Stimulated activated CD4-positive, alpha-beta T cell treated with anti-CD3 and anti-CD28 coated beads, Interleukin-2, amount 100 ng/mL, for 24 hours (primary cell): ENCODE measurements at regions not wholly inside any gene's neighbourhood (a gene's known extent, or its start where the extent isn't known, plus 50 kb on each side); places are given as distances from the start of the nearest gene placed in this dataset.

Experiments
- DNase-seq, 2 donors: peaks; one replicate each; pipeline ENCODE4 v3.0.0-alpha.2; 2020

DNA sequence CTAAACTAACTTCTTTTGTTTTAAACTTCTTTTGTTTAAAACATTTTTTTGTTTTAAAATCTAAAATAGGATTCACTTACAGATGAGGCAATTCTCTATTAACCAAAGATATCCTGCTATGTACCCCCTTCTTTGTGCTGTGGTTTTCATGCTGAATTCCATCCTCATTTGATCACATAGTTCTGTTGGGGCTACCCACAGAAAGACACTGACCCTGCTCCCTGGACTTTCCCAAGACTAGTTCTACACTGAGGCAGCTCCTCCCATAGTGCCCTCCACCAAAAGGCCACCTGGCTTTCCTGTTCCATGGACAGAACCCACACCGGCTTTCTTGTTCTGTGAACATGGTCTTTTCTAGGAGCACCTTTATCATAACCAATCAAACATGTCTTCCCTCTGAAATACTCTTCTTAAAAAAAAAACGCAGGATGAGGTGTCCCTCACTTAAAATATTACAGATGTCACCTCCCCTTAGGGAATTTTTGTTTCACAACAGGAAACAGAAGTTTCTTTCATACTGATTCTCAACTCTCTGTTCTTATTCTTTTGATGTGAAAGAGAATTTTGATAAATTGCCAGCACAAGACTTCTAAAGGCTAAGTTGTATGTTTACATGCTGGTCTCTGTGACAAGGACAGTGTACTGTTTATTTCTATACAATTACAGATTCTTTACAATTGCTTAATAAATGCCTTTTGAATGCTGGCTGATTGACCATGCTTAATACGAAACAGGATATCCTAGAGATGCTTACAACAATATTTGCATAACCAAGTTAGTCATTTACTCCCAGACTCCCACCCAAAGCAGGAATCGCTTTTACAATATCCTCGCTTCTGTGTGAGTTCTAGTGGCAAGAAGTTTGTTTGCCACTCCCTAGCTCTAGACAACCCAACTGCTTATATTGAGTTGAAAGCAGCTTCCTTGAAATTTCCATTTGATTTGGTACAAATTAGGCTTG lies 300.4 kb downstream of the DTWD2 start:
- DNase-seq, result no peak

DNA sequence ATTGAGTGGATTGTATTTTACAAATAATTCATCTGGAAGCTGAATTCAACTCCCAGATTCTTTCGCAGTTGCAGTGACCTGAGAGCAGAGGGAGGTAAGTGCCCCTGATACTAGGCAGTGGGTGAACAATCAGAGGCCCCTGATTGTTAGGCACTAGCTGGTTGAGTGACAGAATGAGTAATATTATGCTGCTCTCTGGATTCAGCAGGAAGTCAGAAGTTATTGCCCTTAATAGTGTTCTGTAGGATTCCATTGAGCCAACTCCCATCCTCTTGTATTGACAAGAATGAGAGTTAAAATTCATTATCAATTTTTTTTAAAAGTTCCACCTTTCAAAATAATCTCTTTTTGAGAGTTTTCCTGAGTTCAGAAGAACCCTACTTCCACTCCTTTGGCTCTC lies 301.2 kb downstream of the DTWD2 start:
- DNase-seq, result no peak

DNA sequence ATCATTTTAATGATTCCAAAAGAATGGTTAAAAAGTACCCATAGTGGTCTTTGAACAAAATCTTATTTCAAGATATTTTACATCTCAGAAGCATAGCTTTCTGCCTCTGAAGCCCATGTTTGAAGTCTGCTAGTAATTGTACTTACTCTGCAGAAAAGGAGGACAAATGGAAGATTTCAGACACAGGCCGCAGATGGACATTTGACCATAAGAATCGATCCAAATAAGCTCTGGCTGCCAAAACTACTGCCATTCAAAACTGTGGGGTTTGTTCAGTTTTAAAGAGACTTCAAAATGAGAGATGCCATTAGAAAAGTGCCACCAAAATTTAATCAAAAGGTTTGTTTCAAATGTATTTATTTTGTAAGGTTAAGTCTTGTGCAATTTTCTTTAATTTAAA lies 306.7 kb downstream of the DTWD2 start:
- DNase-seq, result no peak

DNA sequence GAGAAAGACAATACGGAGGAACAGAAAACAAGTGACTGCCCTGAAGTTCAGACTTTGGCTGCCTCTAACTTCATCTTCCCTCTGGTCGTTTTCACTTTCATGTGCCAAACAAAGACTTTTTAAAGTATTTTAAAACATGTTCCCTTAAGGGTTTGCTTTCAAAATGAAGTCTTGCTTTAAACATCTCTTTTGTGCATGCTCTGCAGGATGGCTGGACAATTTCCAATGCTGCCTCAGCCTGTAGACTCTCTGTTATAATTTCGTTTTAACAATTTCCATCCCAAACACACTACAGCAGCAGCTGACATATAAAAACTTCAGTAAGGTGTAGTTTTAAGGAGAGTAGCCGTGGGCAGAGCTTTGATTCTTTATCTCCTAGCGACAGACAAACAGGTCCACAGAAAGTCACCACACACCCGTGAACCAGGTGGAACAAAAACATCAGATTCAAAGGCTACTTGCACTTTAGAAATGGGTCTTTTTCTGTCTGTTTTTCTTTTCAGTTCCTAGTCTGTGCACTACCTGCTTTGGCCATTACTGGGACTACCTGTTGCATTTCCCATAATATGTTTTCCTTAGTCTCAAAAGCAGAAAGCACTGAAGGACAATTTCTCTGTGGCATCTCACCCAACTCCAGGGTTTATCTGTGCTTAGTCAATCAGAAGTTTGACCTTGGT lies 308.9 kb downstream of the DTWD2 start:
- no peak for DNase-seq

DNA sequence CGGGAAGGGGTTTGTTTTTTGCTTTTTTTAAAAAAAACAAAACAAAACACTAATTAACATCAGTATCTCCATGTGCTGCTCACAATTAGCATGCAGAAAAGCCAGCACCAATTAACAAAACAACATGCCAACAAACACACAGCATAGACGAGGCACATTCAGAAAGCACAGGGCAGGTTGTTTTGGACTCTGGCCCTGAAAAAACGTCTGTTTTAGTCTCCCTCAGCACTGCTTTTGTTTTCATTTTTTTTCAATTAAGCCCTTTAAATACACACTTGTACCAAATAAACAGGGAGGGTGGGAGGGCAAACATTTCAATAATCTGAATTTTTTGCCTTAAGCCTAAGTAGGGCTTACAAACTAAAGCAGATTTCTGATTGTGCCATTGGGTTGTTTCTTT lies 309.6 kb downstream of the DTWD2 start:
- DNase-seq, result no peak

DNA sequence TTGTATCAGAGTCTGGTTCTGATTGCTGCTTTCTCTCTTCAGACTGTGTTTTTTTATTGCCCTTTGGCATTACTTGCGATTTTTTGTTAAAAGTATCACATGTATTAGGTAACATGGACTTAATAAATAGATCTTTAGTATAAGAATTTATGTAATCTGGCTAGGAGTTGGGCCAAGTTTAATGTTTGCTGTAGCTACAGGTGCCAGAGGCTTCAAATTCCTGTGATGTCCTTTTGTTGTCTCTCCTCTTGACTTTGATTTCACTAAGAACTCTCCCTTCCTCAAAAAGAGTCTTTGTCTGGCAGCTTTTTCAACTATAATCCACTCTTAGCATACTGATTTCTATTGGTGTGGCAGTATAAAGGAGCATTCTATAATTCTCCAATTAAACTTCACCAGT lies 313.1 kb downstream of the DTWD2 start:
- DNase-seq, result no peak

DNA sequence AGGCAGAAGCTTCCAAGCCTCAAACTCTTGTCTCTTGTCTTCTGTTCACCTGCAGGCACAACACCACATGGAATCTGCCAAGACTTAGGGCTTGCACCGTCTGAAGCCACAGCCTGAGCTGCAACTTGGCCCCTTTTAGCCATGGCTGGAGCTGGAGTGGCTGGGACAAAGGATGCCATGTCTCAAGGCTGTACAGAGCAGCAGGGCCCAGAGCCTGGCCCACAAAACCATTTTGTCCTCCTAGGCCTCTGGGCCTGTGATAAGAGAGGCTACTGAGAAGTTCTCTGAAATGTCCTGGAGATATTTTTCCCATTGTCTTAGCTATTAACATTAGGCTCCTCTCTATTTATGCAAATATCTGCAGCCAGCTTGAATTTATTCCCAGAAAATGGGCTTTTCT lies 330.8 kb downstream of the DTWD2 start:
- no peak for DNase-seq

DNA sequence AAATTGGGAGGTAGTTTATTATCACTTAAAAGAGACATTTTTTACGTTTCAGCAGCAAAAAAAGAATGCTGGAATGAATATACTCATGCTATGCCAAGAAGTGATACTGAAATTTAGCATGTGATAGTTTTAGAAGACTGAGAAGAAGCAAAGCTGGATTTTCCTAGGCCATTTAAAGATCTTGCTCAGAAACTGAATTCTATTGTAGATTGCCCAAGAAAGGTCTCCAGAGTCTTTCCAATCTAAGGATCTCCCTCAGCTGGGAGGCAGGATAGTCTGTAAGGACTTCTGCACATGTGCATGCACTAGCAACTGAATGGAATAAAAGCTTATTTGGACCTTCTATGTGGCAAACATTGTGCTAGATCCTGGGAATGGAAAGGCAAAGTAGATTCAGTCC lies 334.5 kb downstream of the DTWD2 start:
- DNase-seq, result no peak

DNA sequence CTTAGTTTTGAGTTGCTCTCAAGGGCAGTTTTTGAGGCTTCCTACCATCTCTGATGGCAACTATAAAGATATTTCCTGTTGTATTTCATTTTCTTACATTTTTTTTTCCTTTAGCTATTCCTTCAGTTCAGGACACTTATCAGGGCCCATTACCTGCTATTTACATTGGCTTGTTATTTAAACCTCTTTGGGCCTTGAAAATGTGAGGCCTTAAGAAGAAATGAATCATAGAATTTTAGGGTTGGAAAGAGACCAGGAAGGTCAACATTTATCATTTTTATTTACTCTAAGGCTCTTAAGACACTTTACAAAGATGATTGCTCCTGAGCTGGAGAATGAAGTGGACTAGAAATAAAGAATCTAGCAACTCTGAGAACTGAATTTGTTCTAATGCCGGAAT lies 335.2 kb downstream of the DTWD2 start:
- no peak for DNase-seq

DNA sequence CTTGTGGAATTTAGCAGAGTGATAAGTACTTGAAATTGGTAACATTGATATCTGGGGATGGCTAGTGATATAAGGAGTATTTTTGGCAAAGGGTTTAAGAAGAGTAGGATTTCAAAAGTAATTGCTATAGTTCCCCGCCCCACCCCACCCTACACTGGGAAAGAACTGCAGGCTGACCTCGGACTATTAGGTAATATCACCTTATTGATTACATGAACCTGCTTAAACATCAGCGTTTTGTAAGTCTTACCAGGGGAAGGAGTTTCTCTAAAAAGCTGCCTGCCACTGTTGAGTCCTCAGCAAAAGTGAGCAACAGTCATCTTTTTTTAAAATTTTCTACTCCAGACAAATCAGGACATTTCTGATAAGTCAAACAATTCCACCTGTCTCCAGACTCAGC lies 337.3 kb downstream of the DTWD2 start:
- no peak for DNase-seq

DNA sequence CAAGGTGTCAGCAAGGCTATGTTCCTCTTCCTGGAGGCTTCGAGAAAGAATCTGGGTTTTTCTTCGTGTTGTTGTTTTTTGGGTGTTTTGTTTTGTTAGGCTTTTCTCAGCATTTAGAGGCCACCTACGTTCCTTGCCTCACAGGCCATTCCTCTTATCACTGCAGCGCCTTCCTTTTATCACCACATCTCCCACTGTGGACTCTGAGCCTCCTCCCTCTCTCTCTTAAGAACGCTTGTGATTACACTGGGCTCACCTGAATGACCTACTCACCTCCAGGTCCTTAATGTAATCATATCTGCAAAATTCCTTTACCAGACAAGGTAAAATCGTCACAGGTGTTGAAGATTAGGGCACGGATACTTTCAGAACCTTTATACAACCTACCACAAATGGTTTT lies 340.8 kb downstream of the DTWD2 start:
- DNase-seq, result no peak

DNA sequence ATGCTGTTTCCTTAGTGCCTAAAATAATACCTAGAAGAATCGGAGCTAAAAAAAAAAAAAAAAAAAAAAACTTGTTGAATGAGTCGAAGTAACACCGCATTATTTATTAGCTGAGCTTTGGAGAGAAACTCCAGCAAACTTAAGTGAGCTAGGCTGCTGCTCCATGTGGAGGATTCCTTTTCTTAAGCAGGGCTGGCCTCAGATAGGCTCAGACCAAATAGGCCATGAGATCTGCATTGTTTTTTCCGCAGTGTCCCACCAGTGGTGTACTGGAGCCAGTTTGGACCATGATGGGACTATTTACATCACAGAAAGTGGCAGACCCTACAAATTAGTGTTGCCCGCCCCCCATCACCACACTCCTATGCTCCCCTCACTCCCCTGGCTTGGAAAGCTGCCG lies 341.4 kb downstream of the DTWD2 start:
- DNase-seq, result no peak

DNA sequence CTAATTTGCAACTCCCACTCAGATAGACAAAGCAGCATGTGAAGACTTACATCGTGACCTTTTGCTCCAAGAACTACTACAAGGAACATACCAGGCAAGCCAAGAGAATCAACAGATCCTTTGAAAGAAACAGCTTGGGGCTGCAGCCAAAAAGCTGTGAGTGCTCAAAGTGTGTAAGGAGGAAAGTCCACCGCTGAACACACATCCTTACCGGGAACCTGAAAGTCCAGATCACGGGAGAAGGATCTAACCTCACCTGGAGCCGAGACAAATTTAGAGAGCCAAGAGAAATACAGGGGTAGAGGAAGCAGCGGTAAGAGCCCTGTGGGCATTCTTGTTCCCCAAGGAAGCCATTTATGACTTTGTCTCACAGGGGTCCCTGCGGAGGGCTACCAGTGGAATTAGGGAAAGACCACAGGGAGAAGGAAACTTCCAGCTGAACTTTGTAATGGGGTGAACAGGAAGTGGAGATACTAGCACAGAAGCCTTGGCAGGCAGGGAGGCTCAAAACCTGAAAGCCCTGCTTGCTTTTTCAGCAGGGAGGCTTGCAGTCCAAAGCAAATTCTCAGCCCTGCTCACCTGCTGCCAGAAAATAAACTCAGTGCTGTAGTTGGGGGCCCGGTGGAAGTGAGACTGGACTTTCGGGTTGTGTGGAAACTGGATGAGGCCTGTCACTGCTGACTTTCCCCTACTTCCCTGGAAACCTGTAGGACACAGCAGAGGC lies 350.2 kb downstream of the DTWD2 start:
- no peak for DNase-seq

DNA sequence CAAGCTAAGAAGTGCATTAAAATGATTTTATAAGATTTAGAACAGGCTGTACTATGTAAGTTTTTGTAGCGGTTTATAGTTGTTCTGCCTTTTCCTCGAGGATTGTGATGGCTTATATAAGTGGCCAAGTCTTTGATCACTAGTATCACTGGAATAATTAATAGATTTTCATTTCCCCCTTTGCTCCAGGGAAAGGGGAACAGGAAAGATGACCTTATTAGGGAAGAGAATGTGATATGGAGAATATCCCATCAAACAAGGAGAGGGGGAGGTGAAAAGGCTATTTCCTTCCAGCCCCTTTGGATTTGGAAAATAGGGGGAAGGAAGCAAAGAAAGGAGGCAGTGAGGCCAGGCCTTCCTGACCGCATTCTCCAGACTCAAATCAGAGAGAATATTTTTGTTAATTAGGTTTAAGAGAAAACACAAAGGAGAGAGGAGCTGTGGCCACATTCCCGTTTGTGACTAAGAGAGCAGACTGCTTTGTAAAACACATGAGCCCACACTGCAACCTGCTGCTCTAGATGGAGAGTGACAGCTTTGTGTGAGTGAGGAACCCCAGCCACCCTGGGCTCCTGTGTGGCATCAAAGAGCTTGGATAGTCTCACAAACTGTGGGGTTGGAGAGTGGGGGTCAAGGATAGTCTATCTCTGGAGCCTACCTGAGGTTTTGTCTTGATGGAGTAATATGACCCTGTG lies 359.5 kb downstream of the DTWD2 start:
- no peak for DNase-seq

DNA sequence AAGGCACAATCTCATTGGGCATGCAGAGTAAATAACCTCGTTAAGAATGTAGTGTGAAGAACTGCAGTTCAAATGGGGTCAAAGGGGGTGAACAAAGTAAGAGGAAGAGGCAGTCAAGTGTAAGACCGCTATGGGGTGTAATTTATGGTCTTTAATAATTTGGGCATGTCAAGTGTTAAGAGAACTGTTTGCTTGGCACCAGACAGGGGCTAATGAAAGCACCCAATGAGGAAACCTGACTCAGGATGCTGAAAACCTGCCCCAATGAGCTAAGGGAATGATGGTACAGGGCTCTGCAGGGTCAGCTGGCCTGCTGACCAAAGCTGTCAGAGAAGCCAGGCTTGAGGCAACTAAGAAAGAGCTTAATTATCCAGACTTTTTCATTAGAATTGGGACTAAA lies 368.1 kb downstream of the DTWD2 start:
- no peak for DNase-seq

DNA sequence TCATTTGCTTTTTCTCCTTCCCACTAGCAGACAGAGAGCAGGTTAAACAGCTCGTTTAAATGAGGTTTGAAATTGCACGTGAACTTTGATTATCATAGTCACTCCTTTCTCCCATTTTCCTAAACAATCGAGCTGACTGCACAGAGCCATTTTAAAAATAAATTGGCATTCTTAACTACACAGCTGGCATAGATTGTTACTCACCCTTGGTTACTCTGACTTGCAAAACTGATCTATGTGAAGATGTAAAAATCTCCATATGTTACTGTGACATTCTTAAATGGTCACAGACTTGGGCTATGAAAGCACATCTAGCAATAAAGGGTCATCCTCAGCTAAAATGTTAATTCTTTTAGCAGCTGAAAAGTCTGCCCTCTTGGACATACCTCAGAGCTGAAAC lies 368.5 kb downstream of the DTWD2 start:
- DNase-seq, result no peak

DNA sequence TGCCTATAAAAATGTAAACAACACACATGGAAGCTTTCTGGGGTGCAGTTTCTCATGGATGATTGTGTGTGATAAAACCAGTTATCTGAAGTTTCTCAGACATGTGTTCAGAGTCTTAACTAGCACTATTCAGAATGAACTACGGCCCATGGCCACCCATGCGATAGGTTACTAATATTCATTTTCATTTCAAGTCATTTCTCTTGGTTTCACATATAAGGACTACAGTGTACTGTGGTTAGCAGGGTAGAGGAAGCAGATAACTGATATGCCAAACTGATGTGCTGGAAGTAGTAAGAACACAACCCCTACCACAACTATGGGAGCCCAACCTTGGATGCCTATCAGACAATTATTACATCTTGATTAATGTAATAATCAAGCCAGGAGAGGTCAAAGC lies 372.1 kb downstream of the DTWD2 start:
- DNase-seq, result no peak

DNA sequence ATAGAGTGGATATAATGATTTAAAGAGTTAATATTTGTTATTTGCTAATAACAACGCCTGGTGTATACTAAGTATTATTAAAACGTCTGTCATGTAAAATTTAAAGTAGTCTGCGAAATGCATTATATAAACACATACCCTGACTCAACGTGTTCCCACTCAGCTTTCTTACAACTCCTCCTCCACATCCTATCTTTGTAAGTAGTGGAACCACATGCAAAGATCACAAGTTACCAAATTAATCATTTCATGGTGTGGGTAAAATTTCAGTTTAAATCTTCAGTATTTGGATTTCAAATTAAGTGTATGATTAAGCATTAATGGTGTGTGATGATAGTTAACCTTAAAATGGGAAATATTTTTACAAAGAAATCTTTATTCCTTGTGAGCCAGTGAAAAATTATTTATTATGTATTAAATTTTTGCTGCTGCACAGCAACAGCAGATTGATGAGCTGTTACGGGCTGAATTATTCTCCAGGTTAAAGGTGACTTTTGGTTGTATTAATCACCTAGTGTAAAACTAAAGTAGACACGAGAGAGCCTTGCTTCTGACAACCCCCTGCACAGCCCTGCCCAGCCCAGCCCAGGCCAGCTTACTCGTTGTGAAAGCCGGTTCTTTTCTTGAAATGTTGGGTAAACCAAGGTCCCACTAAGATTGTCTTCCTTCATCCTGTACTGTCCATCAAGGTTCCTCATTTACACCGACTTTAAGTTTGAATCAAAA lies 373.5 kb downstream of the DTWD2 start:
- no peak for DNase-seq

DNA sequence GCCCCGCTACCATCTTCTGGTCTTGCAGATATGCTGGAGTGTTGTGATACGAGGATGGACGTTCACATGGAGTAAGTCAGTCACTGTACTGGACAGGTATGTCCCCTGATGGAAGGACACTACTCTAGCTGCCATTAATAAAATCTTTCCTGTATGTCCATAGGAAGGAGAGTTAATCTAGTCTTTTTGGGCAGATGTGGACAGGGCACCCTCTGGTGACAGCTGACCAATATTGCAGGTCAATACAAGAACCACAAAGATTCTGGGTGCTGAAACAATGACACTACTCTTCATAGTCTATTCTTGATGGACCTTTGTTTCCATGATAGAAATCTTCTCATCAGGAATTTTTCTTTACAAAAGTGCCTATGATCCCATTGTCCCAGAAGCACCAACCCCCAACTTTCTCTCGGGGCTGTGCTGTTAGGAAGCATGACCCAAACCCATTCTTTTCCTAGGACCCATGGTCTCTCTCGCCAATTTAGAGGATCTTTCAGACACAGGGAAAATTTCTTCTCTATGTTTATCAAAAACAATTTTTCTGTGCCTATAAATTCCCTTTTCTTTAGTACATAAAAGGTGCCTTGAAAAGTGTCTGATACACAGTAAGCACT lies 376.9 kb downstream of the DTWD2 start:
- DNase-seq, result peak in 1 of 2 donors; percentile 7

DNA sequence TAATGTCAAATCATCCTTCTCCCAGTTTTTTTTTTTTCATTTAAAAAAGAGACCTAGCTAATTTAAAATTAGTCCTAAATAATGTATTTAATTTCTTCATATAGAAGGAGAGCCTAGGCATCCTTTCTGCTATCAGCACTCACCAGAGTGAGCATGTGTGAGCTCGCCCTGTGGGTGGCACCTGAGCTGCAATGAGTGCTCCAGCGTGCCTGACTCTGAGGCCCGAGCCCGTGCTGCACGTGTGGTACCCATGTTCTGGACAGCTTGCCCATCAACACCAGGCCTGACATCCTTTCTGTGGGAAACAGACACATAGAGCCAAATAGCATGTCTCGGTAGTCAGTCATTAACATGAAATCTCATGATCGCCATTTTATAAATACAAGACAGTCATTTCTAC lies 381.4 kb downstream of the DTWD2 start:
- DNase-seq, result no peak

DNA sequence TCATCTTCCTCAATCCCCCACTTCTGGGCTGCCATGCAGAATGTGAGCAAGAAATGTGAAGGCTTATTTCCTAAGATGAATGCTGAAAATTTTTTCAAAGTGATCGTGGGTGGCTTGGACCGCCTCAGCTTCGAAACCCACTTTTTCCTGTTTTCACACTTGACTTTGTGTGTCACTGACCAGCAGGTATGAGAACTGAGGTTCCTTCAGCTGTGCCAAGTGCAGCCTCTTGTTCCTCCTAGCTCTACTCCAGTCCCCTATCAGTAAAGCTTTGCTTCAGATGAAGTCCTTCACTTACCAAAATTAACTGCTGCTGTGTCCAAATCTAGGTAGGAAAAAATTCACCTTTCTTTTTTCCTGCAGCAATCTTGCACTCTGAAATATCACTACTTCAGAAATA lies 382.6 kb downstream of the DTWD2 start:
- DNase-seq, result no peak

DNA sequence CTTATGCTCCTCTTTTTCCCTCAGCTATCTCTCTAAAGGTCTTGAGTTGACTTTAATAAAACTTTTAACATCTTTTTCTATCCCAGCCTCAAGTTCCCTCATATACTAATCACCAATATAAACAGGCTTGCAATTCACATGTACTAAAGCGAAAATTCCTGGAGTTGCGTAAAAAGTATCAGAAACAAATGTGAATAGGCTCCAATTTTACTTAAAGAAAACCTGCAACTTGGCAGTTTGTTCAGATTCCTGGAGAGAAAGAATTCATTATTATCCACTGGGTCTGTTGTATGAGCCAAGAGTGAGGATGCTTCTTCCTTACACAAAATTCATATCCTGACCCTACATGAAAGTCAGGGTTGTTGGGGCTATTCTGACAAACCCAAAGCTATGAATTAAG lies 384.2 kb downstream of the DTWD2 start:
- DNase-seq, result no peak
